ENCODE measurements at regions not wholly inside any gene's neighbourhood (a gene's known extent, or its start where the extent isn't known, plus 50 kb on each side); places are given as distances from the start of the nearest gene placed in this dataset.

DNA sequence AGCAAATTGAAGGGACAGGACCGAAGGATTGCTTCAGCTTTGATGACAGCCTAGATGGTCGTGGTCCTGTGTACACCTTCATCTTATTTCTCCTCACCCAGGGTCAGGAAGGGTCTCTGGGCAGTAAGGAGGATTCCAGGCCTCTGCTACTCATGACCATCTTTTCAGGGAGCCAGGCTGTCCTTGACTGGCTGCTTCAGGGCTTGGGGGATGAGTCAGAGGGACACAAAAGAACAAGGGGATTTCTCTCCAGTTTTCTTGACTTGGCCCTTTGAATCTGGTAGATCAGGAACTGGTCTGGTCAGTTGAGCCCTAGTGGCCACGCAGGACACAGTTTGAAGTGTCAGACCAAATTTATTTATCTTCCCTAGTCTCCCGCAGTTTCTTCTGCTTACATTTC, 402.1 kb upstream of the CHD6 start:
- no peaks in the 10 kb centered on the region for H3K9me3 ChIP-seq
- H3K36me3 ChIP-seq: no peaks in the 10 kb centered on the region
- H3K27me3 ChIP-seq: no peaks in the 10 kb centered on the region
- no peak overlapping the region for H3K4me3 ChIP-seq
- no peak for DNase-seq

DNA sequence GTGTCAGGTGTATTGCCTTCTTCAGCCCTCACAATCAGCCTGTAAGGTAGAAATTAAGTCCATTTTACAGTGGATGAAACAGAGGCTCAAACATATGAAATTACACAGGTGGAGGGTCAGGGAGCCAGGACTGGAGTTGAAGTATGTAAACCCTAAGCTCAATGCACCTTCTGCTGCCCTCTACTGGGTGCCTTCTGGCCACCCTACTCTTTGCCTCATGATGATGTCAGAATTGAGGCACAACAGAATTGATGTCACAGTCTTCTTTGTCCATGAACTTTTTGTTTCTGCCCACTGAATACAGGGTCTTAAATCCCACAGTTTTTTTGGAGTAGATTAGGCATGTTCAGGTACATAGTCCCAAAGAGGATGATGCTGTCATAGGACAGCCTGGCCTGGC, 400.8 kb upstream of the CHD6 start:
- DNase-seq: no peak
- no peak overlapping the region for H3K4me3 ChIP-seq
- no peaks in the 10 kb centered on the region for H3K36me3 ChIP-seq
- H3K27me3 ChIP-seq: no peaks in the 10 kb centered on the region
- no peaks in the 10 kb centered on the region for H3K9me3 ChIP-seq

DNA sequence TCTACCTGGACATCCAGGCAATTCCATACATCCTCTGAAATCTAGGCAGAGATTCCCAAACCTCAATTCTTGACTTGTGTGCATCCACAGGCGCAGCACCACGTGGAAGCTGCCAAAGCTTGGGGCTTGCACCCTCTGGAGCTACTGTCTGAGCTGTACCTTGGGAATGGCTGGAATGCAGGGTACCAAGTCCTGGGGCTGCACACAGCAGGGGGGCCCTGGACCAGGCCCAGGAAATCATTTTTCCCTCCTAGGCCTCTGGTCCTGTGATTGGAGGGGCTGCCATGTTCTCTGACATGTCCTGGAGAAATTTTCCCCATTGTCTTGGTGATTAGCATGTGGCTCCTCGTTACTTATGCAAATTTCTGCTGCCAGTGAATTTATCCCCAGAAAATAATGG, 391.9 kb upstream of the CHD6 start:
- Histone ChIP-seq H3K9me3 (no peaks in the 10 kb centered on the region), H3K4me3 (no peak overlapping the region), H3K27me3 (no peaks in the 10 kb centered on the region), H3K36me3 (no peaks in the 10 kb centered on the region)
- DNase-seq: no peak

DNA sequence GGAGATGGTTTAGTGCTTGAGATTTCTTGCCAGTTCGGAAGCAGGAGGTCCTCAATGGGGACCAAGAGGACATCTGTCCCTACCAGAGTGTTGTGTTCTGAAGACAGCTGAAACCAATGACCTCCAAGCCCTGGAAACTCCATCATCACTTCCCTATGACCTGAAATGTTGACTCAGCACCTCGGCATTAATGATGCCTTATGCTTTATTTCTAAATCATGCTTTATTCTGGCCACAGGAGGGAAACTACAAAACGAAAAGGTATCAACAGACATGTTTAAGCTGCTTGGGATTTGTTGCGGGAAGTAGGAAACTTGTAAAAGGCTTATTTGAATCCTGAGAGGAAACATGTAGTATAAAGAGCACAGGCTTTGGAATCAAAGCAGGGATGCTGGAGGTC, 389.1 kb upstream of the CHD6 start:
- no peaks in the 10 kb centered on the region for H3K36me3 ChIP-seq
- no peaks in the 10 kb centered on the region for H3K9me3 ChIP-seq
- no peak overlapping the region for H3K4me3 ChIP-seq
- no peaks in the 10 kb centered on the region for H3K27me3 ChIP-seq
- no peak for DNase-seq

DNA sequence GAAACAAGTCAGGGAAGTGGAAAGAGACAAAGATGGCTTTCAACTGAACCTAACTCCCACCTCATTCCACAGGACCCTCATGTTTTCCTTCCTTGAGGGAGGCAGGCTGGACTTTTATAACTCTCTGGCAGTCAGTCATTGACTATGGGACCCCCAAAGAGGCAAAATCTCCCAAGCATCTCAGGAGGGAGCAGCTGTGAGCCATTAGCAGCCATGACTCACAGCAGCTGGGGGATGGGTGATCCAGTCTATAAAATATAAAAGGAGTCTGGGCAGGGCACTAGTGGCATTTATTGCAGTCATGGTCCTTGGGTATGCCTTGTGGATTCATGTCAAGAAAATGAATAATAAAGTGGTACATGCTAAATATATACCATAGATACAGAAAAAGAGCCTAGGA, 387.0 kb upstream of the CHD6 start:
- Histone ChIP-seq H3K4me3 (no peak overlapping the region), H3K9me3 (no peaks in the 10 kb centered on the region), H3K36me3 (no peaks in the 10 kb centered on the region), H3K27me3 (no peaks in the 10 kb centered on the region)
- DNase-seq: no peak

DNA sequence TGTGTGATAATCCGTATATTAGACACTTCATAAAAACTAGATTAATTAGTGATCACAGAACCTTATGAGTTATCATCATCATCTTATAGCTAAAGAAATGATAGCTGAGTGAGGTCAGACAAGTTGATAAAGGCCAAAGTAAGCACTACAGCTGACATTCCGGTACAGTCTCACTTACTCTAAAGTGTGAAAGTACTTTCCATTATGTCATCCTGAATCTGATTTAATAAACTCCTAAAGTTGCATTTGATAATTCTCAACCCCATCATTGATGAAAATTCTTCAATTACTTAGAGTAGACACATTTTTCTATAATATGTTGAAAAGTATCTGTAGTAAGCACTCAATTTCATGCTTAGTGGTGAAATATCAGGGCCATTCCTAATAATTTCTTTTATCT, 385.2 kb upstream of the CHD6 start:
- no peak for DNase-seq
- H3K4me3 ChIP-seq: no peak overlapping the region
- H3K27me3 ChIP-seq: no peaks in the 10 kb centered on the region
- no peaks in the 10 kb centered on the region for H3K36me3 ChIP-seq
- H3K9me3 ChIP-seq: no peaks in the 10 kb centered on the region

DNA sequence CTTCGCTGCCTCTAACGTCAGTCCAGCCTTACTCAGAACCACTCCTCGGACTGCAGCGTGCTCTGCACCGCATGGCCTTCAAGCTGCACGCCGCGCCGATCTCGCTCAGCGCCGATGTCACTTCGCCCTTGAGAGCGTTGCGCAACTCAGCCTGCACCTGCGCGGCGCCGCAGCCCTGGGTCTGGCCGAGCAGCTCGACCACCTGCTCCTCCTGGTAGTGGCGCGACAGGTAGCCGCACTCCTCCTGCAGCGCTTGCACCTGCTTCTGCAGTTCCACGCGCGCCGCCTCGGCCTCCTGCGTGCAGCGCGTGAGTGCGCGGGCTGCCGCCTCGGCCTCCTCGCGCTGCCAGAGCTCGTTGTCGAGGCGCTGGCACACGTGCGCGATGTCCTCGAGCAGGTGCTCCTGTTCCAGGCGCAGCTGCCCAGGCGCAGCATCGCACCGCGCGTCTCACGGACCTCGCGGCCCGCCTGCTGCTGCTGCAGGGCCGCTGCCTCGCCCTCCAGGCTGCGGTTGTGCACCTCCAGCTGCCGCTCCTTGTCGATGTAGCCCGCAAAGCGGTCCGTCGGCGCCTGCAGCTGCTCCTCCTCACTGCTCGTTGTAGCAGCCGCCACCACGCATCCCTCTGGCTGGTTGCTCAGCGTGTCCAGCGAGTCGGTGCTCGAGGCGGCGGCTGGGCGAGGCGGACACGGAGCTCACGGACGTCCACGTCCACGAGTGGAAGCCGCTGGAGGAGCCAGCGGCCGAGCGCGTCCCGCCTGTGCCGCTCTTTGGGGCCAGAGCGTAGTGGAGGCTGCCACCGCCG, 380.6 kb upstream of the CHD6 start:
- H3K9me3 ChIP-seq: no peaks in the 10 kb centered on the region
- no peak overlapping the region for H3K4me3 ChIP-seq
- H3K36me3 ChIP-seq: no peaks in the 10 kb centered on the region
- 0 out of 2 replicates have a peak, but pooled peaks cover 2% of the 10 kb centered on the region for H3K27me3 ChIP-seq
- no peak for DNase-seq

DNA sequence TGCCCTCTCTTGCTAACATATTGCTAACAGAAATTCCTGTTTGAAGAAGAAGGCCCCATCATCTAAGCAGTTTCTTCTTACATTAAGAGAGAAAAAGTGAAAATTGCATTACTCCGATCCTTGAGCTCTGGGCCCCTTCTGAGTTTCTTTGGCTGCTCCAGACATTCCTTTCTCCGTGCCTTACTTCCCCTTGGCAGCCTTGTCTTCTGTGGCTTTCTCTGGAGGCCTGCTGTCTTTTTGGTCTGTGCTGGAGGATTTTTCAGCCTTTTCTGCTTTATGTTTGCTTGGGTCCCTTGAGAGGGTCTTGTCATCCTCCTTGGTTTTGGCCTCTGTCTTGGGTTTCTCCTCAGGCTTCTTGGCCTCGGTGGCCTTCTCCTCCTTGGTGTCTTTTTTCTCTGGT, 378.8 kb upstream of the CHD6 start:
- Histone ChIP-seq H3K36me3 (no peaks in the 10 kb centered on the region), H3K4me3 (no peak overlapping the region), H3K27me3 (0 out of 2 replicates have a peak, but pooled peaks cover 2% of the 10 kb centered on the region), H3K9me3 (no peaks in the 10 kb centered on the region)
- no peak for DNase-seq

DNA sequence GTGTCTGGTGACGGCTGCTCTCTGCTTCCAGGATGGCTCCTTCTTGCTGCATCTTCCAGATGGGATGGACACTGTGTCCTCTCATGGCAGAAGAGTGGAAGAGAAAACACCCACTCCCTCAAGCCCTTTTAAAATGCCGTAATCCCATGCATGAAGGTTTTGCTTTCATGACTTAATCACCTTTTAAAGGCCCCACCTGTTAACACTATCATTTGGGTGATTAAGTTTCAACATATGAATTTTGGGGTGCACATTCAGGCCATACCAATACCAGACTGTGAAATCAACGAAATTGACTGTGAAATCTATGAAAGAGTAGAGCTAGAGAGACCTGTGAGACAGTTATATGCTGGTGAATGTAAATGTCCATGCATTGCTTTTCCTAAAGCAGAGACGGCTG, 374.3 kb upstream of the CHD6 start:
- no peak for DNase-seq
- no peaks in the 10 kb centered on the region for H3K9me3 ChIP-seq
- H3K27me3 ChIP-seq: peaks cover 3% of the 10 kb centered on the region; the same call in 1 of the 2 replicates
- H3K36me3 ChIP-seq: no peaks in the 10 kb centered on the region
- H3K4me3 ChIP-seq: no peak overlapping the region

DNA sequence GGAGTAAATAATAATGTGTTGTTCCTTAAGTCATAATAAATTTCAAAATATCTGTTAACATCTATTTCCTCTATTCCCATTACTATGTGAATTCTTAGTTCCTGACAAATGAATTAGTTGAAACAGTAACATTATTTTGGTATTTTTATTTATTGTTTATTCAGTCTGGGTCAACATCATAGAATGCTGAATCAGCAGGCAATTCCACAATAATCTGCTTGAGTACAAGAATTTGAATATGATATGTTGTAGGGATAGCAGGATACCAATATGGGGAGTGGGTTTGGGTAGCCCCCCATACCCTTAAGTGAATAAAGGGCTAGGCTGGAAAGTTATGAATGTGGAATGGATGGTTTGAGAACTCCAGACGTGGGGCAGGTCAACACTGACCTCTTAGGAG, 373.2 kb upstream of the CHD6 start:
- no peaks in the 10 kb centered on the region for H3K9me3 ChIP-seq
- H3K27me3 ChIP-seq: peaks cover 3% of the 10 kb centered on the region; the same call in 1 of the 2 replicates
- no peak for DNase-seq
- no peak overlapping the region for H3K4me3 ChIP-seq
- no peaks in the 10 kb centered on the region for H3K36me3 ChIP-seq

DNA sequence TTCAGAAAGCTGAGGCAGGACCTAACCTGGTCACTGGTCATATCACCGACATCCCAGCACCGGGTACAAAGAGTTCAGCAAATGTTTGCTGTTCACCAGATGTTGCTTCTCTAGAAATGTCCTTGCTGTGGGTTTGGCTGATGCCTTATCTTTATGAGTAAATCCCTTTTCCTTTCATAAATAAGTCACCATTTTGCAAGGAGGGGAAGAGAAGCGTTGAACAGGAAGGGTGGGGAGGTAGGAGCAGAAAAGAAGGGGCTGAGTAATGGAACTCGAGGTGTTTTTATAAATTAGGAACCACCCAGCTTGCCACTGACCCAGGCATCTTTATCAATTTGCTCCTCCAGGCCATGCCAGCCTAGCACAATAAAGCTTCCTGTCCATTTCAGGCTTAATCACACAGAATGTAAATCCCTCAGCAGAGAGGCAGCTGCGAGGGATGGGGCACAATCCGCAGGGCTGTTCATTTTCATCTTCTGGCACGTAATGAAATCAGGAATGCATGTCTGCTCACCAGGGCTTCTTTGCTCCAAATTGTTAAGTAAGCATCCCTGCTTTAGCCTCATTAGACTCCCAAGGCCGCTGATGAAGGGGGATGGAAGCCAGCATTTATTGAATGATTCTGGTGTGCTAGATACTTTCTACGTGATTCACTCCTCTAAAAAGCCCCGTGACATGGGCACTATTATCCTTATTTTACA, 371.9 kb upstream of the CHD6 start:
- DNase-seq: no peak
- Histone ChIP-seq H3K9me3 (no peaks in the 10 kb centered on the region), H3K27me3 (peaks cover 2% of the 10 kb centered on the region; the same call in 1 of the 2 replicates)

DNA sequence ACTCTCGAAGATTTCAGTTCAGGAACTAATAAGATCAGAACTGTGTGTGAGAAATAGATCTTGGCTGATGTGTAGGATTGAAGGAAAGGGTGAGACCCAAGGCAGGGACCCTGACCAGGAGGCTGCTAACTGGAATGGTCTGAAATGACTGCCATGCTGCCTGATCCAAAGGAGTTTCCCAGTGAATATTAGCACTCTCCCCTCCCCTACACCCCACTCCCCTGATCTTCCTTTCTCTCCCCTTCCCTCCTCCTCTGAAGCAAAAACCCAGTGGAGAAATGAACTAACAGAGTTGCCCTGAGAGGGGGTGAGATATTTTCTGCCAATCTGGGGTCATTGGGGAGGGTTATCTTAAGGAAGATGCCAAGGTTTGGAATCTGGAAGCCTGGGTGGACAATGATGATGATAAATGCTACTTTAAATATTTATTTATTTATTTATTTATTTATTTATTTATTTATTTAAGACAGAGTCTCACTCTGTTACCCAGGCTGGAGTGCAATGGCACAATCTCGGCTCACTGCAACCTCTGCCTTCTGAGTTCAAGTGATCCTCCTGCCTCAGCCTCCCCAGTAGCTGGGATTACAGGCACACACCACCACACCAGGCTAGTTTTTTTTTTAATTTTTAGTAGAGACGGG, 371.0 kb upstream of the CHD6 start:
- Histone ChIP-seq H3K36me3 (no peaks in the 10 kb centered on the region), H3K9me3 (no peaks in the 10 kb centered on the region)
- DNase-seq: no peak

More for the DNA sequence above, 371.9 kb upstream of the CHD6 start:
- H3K4me3 ChIP-seq: no peak overlapping the region
- no peaks in the 10 kb centered on the region for H3K36me3 ChIP-seq

DNA sequence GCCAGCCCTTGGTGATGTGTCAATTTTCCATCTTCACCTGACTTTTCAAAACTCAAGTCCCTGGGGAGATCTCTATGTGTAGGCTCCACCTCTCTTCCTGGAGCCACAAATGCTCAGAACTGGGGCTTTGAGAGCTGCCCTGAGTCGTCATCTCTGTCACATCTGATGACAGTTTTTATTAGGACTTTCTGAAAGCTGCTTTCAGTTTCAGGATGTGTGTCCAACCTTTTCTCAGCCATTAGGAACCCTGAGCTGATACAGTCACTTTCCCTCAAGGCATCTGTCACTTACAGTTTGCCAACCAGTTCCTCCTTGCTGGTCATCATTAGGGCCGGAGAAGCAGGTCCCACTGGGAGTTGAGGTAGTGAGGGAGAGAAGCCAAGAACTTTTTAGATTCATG, 365.9 kb upstream of the CHD6 start:
- no peak for DNase-seq
- Histone ChIP-seq H3K4me3 (no peak overlapping the region), H3K36me3 (no peaks in the 10 kb centered on the region), H3K9me3 (no peaks in the 10 kb centered on the region), H3K27me3 (peaks cover 2% of the 10 kb centered on the region; the same call in 1 of the 2 replicates)

More for the DNA sequence above, 371.0 kb upstream of the CHD6 start:
- no peak overlapping the region for H3K4me3 ChIP-seq
- peaks cover 2% of the 10 kb centered on the region; the same call in 1 of the 2 replicates for H3K27me3 ChIP-seq

DNA sequence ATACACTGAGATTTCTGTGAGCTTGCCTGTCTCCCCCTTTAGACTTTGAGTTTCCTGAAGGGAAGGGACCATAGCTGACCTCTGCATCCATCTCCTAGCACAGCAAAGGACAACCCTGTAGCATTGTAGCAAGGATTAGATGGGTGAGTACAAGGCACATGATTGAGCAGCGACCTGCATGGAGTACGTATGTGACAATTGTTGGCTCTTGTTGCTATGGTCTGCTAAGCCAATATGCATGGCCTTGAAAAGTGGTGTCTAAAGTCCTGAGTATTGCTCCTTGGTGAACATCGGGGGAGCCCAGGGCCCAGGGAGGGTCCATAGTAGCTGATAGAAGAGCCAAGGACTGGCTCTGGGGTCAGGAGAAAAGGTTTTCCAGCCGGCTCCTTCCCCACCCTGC, 365.0 kb upstream of the CHD6 start:
- Histone ChIP-seq H3K27me3 (peaks cover under 1% of the 10 kb centered on the region; the same call in 1 of the 2 replicates), H3K36me3 (no peaks in the 10 kb centered on the region), H3K4me3 (no peak overlapping the region), H3K9me3 (no peaks in the 10 kb centered on the region)
- no peak for DNase-seq

DNA sequence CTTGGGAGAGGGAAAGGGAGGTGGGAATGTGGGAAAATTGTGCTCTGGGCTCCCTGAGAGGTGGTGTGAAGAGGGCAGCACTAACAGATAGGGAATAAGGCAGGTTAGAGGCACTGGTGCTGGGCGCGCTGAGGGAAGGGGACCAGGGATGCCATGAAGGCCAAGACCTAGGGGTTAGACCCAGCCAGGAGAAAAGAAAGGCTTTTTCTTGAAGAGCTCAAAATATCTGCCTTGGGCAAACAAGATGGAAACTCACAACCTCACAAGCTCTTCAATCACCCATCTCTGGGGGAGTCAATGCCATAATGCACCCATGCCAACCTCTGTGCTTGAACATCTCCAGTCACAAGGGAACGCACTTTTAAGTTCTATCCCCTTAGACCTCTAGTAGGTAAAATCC, 363.6 kb upstream of the CHD6 start:
- DNase-seq: no peak
- Histone ChIP-seq H3K27me3 (no peaks in the 10 kb centered on the region), H3K36me3 (no peaks in the 10 kb centered on the region), H3K4me3 (no peak overlapping the region), H3K9me3 (no peaks in the 10 kb centered on the region)

DNA sequence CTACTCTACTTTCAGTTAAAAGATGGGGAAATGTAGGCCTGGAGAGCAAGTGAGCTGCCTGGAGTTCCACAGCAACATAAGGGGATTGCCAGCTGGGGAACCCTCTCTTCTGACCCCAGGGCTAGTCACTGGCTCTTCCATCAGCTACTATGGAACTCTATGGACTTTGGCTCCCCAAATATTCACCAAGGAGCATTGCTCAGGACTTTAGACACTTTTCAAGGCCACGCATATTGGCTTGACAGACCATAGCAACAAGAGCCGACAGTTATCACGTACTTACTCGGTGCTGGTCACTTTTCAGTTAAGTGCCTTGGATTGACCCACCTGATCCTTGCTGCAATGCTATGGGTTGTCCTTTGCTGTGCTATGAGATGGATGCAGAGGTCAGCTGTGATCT, 360.7 kb upstream of the CHD6 start:
- Histone ChIP-seq H3K27me3 (no peaks in the 10 kb centered on the region), H3K4me3 (no peak overlapping the region), H3K9me3 (no peaks in the 10 kb centered on the region), H3K36me3 (no peaks in the 10 kb centered on the region)
- no peak for DNase-seq

DNA sequence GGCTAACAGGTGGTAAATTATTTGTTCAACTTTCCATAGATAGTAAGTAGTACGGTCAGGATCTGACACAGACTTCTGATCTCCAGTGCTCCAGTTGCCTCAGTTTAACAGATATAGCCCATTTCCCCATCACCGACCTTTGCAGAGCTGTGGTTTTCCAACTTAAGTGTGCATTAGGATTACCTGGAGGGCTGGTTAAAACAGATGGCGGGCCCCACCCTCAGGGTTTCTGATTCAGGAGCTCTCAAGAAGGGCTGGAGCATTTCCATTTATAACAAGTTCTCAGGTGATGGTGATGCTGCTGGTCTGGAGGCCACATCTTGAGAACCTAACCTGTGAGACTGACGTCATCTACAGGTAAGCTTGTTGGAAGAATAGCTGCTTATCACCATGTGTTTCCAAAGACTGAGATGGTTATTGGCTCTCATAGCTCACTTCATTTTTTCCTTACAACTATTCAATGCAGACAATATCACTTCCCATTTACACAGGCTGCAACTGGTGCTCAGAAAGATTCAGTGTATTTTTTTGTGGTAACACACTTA, 360.1 kb upstream of the CHD6 start:
- H3K36me3 ChIP-seq: no peaks in the 10 kb centered on the region
- H3K4me3 ChIP-seq: no peak overlapping the region
- no peak for DNase-seq
- no peaks in the 10 kb centered on the region for H3K27me3 ChIP-seq
- no peaks in the 10 kb centered on the region for H3K9me3 ChIP-seq
